ENCODE measurements at regions not wholly inside any gene's neighbourhood (a gene's known extent, or its start where the extent isn't known, plus 50 kb on each side); places are given as distances from the start of the nearest gene placed in this dataset.

GRCh38 chr16:85296859-85297660 is 184.8 kb upstream of the CIBAR2 start:
- peak; percentile 59 for TF ChIP-seq CTCF (IDR thresholded peaks at IDR 0.05; ENCODE audit: poor library complexity)
- no peak for TF ChIP-seq EZH2 (IDR thresholded peaks at IDR 0.05; ENCODE audit: borderline replicate concordance)

All from hepatocyte (in vitro differentiated cells).